ENCODE measurements at regions not wholly inside any gene's neighbourhood (a gene's known extent, or its start where the extent isn't known, plus 50 kb on each side); places are given as distances from the start of the nearest gene placed in this dataset.
A peak's percentile ranks its signal among the peaks of the same experiment; 100 is the strongest.

- no peak for TF ChIP-seq CTCF (IDR thresholded peaks at IDR 0.05)
Observed at GRCh38 chr2:75790814-75791467, 80.2 kb upstream of the GCFC2 start.

- no peak for TF ChIP-seq CTCF (IDR thresholded peaks at IDR 0.05)
Observed at GRCh38 chr2:75790121-75790813, 79.6 kb upstream of the GCFC2 start.

GRCh38 chr2:75788902-75789301, 78.2 kb upstream of the GCFC2 start:
- no peak for TF ChIP-seq CTCF (IDR thresholded peaks at IDR 0.05)

GRCh38 chr2:75788154-75788553, 77.4 kb upstream of the GCFC2 start:
- no peak for TF ChIP-seq CTCF (IDR thresholded peaks at IDR 0.05)

GRCh38 chr2:75787532-75788132, 76.9 kb upstream of the GCFC2 start:
- peak; percentile 50; the same call in 1 of the 2 replicates for TF ChIP-seq CTCF (IDR thresholded peaks at IDR 0.05)

GRCh38 chr2:75775311-75775823, 64.7 kb upstream of the GCFC2 start:
- TF ChIP-seq CTCF (IDR thresholded peaks at IDR 0.05): no peak

- no peak for TF ChIP-seq CTCF (IDR thresholded peaks at IDR 0.05)
Observed at GRCh38 chr2:75772908-75773630, 62.4 kb upstream of the GCFC2 start.
